ENCODE measurements at regions not wholly inside any gene's neighbourhood (a gene's known extent, or its start where the extent isn't known, plus 50 kb on each side); places are given as distances from the start of the nearest gene placed in this dataset.

- DNase-seq: no peak
- no peaks in the 10 kb centered on the region for H3K4me1 Mint-ChIP-seq
- H3K36me3 Mint-ChIP-seq (ENCODE audit: low read depth): no peaks in the 10 kb centered on the region
- Histone ChIP-seq H3K4me1 (ENCODE audit: control insufficient read depth, insufficient read depth, low read length) (no peaks in the 10 kb centered on the region), H3K9ac (ENCODE audit: extremely low read depth, low read length, poor library complexity, severe bottlenecking) (no peak overlapping the region), H3K4me3 (ENCODE audit: low read length) (no peak overlapping the region), H3K27me3 (ENCODE audit: control insufficient read depth, insufficient read depth, low read length, poor library complexity, severe bottlenecking) (no peaks in the 10 kb centered on the region), H3K27ac (ENCODE audit: low read depth, low read length) (no peak overlapping the region), H3K9me3 (ENCODE audit: control insufficient read depth, low read length) (no peaks in the 10 kb centered on the region), H3K36me3 (ENCODE audit: control insufficient read depth, insufficient read depth, low read length) (no peaks in the 10 kb centered on the region)
- no peak overlapping the region for H3K27ac Mint-ChIP-seq
- WGBS, 2 experiments (ENCODE audit: insufficient coverage in 1 of 2, insufficient read length in 1 of 2): 100% methylated on average over 1 of the region's 1 CpG; no CpG with 5 or more reads in 1 of the 2 experiments
- peaks cover 33% of the 10 kb centered on the region for H3K9me3 Mint-ChIP-seq
- TF ChIP-seq CTCF (conservative IDR thresholded peaks at IDR 0.05): no peak
- H3K4me3 Mint-ChIP-seq: no peak overlapping the region
- H3K27me3 Mint-ChIP-seq (ENCODE audit: insufficient read depth): no peaks in the 10 kb centered on the region
Measured at GRCh38 chrX:118219866-118220265, 103.3 kb upstream of the KLHL13 start.

GRCh38 chrX:118220509-118220908 lies 103.9 kb upstream of the KLHL13 start:
- Histone ChIP-seq H3K27me3 (ENCODE audit: control insufficient read depth, insufficient read depth, low read length, poor library complexity, severe bottlenecking) (no peaks in the 10 kb centered on the region), H3K27ac (ENCODE audit: low read depth, low read length) (no peak overlapping the region), H3K36me3 (ENCODE audit: control insufficient read depth, insufficient read depth, low read length) (no peaks in the 10 kb centered on the region), H3K9me3 (ENCODE audit: control insufficient read depth, low read length) (no peaks in the 10 kb centered on the region), H3K4me1 (ENCODE audit: control insufficient read depth, insufficient read depth, low read length) (no peaks in the 10 kb centered on the region), H3K4me3 (ENCODE audit: low read length) (no peak overlapping the region), H3K9ac (ENCODE audit: extremely low read depth, low read length, poor library complexity, severe bottlenecking) (no peak overlapping the region)
- Mint-ChIP-seq H3K27ac (no peak overlapping the region), H3K36me3 (ENCODE audit: low read depth) (no peaks in the 10 kb centered on the region), H3K27me3 (ENCODE audit: insufficient read depth) (no peaks in the 10 kb centered on the region), H3K4me1 (no peaks in the 10 kb centered on the region), H3K4me3 (no peak overlapping the region), H3K9me3 (peaks cover 27% of the 10 kb centered on the region)
- no peak for TF ChIP-seq CTCF (conservative IDR thresholded peaks at IDR 0.05)
- no peak for DNase-seq
- 100% methylated on average over 1 of the region's 1 CpG; no CpG with 5 or more reads in 1 of the 2 experiments for WGBS, 2 experiments (ENCODE audit: insufficient coverage in 1 of 2, insufficient read length in 1 of 2)

- Histone ChIP-seq H3K36me3 (ENCODE audit: control insufficient read depth, insufficient read depth, low read length) (no peaks in the 10 kb centered on the region), H3K27me3 (ENCODE audit: control insufficient read depth, insufficient read depth, low read length, poor library complexity, severe bottlenecking) (no peaks in the 10 kb centered on the region), H3K9me3 (ENCODE audit: control insufficient read depth, low read length) (no peaks in the 10 kb centered on the region), H3K27ac (ENCODE audit: low read depth, low read length) (no peak overlapping the region), H3K4me3 (ENCODE audit: low read length) (no peak overlapping the region), H3K4me1 (ENCODE audit: control insufficient read depth, insufficient read depth, low read length) (no peaks in the 10 kb centered on the region), H3K9ac (ENCODE audit: extremely low read depth, low read length, poor library complexity, severe bottlenecking) (no peak overlapping the region)
- no peak overlapping the region for H3K4me3 Mint-ChIP-seq
- peaks cover 28% of the 10 kb centered on the region for H3K9me3 Mint-ChIP-seq
- no peak for TF ChIP-seq CTCF (conservative IDR thresholded peaks at IDR 0.05)
- H3K27ac Mint-ChIP-seq: no peak overlapping the region
- H3K27me3 Mint-ChIP-seq (ENCODE audit: insufficient read depth): no peaks in the 10 kb centered on the region
- H3K4me1 Mint-ChIP-seq: no peaks in the 10 kb centered on the region
- no peak for DNase-seq
- no peaks in the 10 kb centered on the region for H3K36me3 Mint-ChIP-seq (ENCODE audit: low read depth)
- WGBS, 2 experiments (ENCODE audit: insufficient coverage in 1 of 2, insufficient read length in 1 of 2): 94% methylated on average over 3 of the region's 4 CpGs; no CpG with 5 or more reads in 1 of the 2 experiments
Measured at GRCh38 chrX:118221270-118221669, 104.7 kb upstream of the KLHL13 start.

Measured in endodermal cell (in vitro differentiated cells).